GM23338 (cell line): ENCODE measurements at regions not wholly inside any gene's neighbourhood (a gene's known extent, or its start where the extent isn't known, plus 50 kb on each side); places are given as distances from the start of the nearest gene placed in this dataset.

Experiments
- ATAC-seq: fragments of 200-7000 bp; cut with Tn5 transposase; 3 replicates; pipeline ENCODE4 v1.9.1; 2020
- DNase-seq: peaks from one replicate; pipeline ENCODE4 v3.0.0-alpha.2; 2015; ENCODE audit warnings: low spot score
- H2AFZ ChIP-seq: fragments of 200-600 bp; sonication (generic); 2 replicates; pipeline ENCODE4 v1.8.0; 2016; ENCODE audit warnings: antibody characterized with exemption, mild to moderate bottlenecking, moderate library complexity
- H3F3A ChIP-seq: fragments of 200-600 bp; sonication (generic); replicated peaks from 2 replicates; pipeline ENCODE4 v1.8.0; 2017; ENCODE audit warnings: antibody characterized with exemption, mixed run types, low read depth
- H3K27ac ChIP-seq: fragments of 200-600 bp; sonication (generic); 2 replicates; pipeline ENCODE4 v1.6.1; 2016; ENCODE audit warnings: low read depth
- H3K27me3 ChIP-seq: fragments of 200-600 bp; sonication (generic); 2 replicates; pipeline ENCODE4 v1.8.0; 2016; ENCODE audit warnings: mild to moderate bottlenecking, mixed run types, moderate library complexity; ENCODE audit not compliant: insufficient read depth
- H3K36me3 ChIP-seq: fragments of 200-600 bp; sonication (generic); 2 replicates; pipeline ENCODE4 v1.8.0; 2016; ENCODE audit warnings: mild to moderate bottlenecking; ENCODE audit not compliant: insufficient read depth
- H3K4me1 ChIP-seq: fragments of 200-600 bp; sonication (generic); 2 replicates; pipeline ENCODE4 v1.8.0; 2016; ENCODE audit warnings: mild to moderate bottlenecking, moderate library complexity; ENCODE audit not compliant: insufficient read depth
- H3K4me2 ChIP-seq: fragments of 200-600 bp; sonication (generic); 2 replicates; pipeline ENCODE4 v1.7.1; 2017; ENCODE audit warnings: mixed run types
- H3K4me3 ChIP-seq: fragments of 200-600 bp; sonication (generic); 2 replicates; pipeline ENCODE4 v1.6.1; 2016; ENCODE audit warnings: mixed run types
- H3K79me2 ChIP-seq: fragments of 200-600 bp; sonication (generic); replicated peaks from 2 replicates; pipeline ENCODE4 v1.8.0; 2017; ENCODE audit warnings: mild to moderate bottlenecking; ENCODE audit not compliant: insufficient read depth
- H3K9me2 ChIP-seq: fragments of 200-600 bp; sonication (generic); 2 replicates; pipeline ENCODE4 v1.8.0; 2017; ENCODE audit not compliant: insufficient read depth
- H4K20me1 ChIP-seq: fragments of 200-600 bp; sonication (generic); replicated peaks from 2 replicates; pipeline ENCODE4 v1.8.0; 2017; ENCODE audit warnings: mild to moderate bottlenecking; ENCODE audit not compliant: insufficient read depth
- H3K27ac Mint-ChIP-seq: 2 replicates; pipeline ENCODE4 v1.8.0; 2020; ENCODE audit warnings: inconsistent platforms, mild to moderate bottlenecking, moderate library complexity, mixed read lengths
- H3K27me3 Mint-ChIP-seq: 3 replicates; pipeline ENCODE4 v1.8.0; 2022; ENCODE audit warnings: low read depth, mild to moderate bottlenecking, moderate library complexity, mixed read lengths, inconsistent platforms; ENCODE audit not compliant: insufficient read depth, poor library complexity
- H3K36me3 Mint-ChIP-seq: 3 replicates; pipeline ENCODE4 v1.8.0; 2021; ENCODE audit warnings: low read depth, mild to moderate bottlenecking, inconsistent platforms, moderate library complexity, mixed read lengths
- H3K4me1 Mint-ChIP-seq: 3 replicates; pipeline ENCODE4 v1.8.0; 2020; ENCODE audit warnings: mild to moderate bottlenecking, inconsistent platforms, mixed read lengths
- H3K4me3 Mint-ChIP-seq: 3 replicates; pipeline ENCODE4 v1.8.0; 2021; ENCODE audit warnings: moderate library complexity, mild to moderate bottlenecking, inconsistent platforms, mixed read lengths
- H3K9me3 Mint-ChIP-seq: 3 replicates; pipeline ENCODE4 v1.8.0; 2020; ENCODE audit warnings: moderate library complexity, mild to moderate bottlenecking, inconsistent platforms, mixed read lengths
- EZH2 ChIP-seq: fragments of 200-600 bp; sonication (generic); IDR thresholded peaks from one replicate; pipeline ENCODE4 v1.8.0; 2017; ENCODE audit warnings: antibody characterized with exemption, mild to moderate bottlenecking, low read depth; ENCODE audit not compliant: unreplicated experiment
- NANOG ChIP-seq: IDR thresholded peaks from 2 replicates; pipeline ENCODE4 v1.6.1; 2016; ENCODE audit warnings: antibody characterized with exemption, borderline replicate concordance
- STAT1 ChIP-seq: IDR thresholded peaks from one replicate; pipeline ENCODE4 v1.6.1; 2016; ENCODE audit warnings: antibody characterized with exemption; ENCODE audit not compliant: unreplicated experiment
- TF ChIP-seq, protein P1 (sequence below): fragments of 250-450 bp; sonication (Bioruptor Pico); IDR thresholded peaks from 2 replicates; pipeline ENCODE4 v1.5.0; 2020; ENCODE audit warnings: mild to moderate bottlenecking, moderate library complexity
- TF ChIP-seq, protein P2 (sequence below), 2 experiments: fragments of 200-600 bp in 1 of 2; sonication (generic) in 1 of 2; conservative IDR thresholded peaks; 2 replicates each; pipeline versions ENCODE4 v1.5.1 to v1.6.1; 2016 to 2017; ENCODE audit warnings: antibody characterized with exemption in 2 of 2, low read depth in 2 of 2, mild to moderate bottlenecking in 2 of 2, moderate library complexity in 1 of 2
- TF ChIP-seq, protein P3 (sequence below): IDR thresholded peaks from 2 replicates; pipeline ENCODE4 v1.6.1; 2016; ENCODE audit warnings: antibody characterized with exemption

DNA sequence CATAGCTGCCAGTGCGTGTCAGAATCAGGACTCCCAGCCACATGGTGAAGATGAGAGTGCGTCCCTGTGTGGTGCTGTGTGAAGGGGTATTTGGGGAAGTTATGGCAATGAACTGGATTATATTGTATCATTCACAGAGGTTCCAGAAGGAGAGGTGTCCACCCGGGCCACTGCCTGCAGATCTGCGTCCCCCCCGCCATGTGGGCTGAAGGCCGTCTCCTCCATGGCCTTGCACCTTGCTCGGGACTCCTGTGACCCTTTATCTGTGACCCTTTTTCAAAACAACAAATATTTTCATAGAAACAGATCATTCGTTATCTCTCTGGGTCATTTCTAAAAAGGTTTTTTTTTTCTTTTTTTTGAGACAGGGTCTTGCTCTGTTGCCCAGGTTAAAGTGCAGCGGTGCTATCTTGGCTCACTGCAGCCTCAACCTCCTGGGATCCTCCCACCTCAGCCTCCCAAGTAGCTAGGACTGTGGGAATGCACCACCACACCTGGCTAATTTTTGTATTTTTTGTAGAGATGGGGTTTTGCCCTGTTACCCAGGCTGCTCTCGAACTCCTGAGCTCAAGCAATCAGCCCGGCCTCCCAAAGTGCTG lies 120.2 kb upstream of the ERRFI1 start (continued):
- TF ChIP-seq, protein P1, sequence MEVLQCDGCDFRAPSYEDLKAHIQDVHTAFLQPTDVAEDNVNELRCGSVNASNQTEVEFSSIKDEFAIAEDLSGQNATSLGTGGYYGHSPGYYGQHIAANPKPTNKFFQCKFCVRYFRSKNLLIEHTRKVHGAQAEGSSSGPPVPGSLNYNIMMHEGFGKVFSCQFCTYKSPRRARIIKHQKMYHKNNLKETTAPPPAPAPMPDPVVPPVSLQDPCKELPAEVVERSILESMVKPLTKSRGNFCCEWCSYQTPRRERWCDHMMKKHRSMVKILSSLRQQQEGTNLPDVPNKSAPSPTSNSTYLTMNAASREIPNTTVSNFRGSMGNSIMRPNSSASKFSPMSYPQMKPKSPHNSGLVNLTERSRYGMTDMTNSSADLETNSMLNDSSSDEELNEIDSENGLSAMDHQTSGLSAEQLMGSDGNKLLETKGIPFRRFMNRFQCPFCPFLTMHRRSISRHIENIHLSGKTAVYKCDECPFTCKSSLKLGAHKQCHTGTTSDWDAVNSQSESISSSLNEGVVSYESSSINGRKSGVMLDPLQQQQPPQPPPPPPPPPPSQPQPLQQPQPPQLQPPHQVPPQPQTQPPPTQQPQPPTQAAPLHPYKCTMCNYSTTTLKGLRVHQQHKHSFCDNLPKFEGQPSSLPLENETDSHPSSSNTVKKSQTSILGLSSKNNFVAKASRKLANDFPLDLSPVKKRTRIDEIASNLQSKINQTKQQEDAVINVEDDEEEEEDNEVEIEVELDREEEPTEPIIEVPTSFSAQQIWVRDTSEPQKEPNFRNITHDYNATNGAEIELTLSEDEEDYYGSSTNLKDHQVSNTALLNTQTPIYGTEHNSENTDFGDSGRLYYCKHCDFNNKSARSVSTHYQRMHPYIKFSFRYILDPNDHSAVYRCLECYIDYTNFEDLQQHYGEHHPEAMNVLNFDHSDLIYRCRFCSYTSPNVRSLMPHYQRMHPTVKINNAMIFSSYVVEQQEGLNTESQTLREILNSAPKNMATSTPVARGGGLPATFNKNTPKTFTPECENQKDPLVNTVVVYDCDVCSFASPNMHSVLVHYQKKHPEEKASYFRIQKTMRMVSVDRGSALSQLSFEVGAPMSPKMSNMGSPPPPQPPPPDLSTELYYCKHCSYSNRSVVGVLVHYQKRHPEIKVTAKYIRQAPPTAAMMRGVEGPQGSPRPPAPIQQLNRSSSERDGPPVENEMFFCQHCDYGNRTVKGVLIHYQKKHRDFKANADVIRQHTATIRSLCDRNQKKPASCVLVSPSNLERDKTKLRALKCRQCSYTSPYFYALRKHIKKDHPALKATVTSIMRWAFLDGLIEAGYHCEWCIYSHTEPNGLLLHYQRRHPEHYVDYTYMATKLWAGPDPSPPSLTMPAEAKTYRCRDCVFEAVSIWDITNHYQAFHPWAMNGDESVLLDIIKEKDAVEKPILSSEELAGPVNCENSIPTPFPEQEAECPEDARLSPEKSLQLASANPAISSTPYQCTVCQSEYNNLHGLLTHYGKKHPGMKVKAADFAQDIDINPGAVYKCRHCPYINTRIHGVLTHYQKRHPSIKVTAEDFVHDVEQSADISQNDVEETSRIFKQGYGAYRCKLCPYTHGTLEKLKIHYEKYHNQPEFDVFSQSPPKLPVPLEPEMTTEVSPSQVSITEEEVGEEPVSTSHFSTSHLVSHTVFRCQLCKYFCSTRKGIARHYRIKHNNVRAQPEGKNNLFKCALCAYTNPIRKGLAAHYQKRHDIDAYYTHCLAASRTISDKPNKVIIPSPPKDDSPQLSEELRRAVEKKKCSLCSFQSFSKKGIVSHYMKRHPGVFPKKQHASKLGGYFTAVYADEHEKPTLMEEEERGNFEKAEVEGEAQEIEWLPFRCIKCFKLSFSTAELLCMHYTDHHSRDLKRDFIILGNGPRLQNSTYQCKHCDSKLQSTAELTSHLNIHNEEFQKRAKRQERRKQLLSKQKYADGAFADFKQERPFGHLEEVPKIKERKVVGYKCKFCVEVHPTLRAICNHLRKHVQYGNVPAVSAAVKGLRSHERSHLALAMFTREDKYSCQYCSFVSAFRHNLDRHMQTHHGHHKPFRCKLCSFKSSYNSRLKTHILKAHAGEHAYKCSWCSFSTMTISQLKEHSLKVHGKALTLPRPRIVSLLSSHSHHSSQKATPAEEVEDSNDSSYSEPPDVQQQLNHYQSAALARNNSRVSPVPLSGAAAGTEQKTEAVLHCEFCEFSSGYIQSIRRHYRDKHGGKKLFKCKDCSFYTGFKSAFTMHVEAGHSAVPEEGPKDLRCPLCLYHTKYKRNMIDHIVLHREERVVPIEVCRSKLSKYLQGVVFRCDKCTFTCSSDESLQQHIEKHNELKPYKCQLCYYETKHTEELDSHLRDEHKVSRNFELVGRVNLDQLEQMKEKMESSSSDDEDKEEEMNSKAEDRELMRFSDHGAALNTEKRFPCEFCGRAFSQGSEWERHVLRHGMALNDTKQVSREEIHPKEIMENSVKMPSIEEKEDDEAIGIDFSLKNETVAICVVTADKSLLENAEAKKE (CRISPR knock-in tag), result no peak
- TF ChIP-seq, protein P2, sequence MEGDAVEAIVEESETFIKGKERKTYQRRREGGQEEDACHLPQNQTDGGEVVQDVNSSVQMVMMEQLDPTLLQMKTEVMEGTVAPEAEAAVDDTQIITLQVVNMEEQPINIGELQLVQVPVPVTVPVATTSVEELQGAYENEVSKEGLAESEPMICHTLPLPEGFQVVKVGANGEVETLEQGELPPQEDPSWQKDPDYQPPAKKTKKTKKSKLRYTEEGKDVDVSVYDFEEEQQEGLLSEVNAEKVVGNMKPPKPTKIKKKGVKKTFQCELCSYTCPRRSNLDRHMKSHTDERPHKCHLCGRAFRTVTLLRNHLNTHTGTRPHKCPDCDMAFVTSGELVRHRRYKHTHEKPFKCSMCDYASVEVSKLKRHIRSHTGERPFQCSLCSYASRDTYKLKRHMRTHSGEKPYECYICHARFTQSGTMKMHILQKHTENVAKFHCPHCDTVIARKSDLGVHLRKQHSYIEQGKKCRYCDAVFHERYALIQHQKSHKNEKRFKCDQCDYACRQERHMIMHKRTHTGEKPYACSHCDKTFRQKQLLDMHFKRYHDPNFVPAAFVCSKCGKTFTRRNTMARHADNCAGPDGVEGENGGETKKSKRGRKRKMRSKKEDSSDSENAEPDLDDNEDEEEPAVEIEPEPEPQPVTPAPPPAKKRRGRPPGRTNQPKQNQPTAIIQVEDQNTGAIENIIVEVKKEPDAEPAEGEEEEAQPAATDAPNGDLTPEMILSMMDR (conservative IDR thresholded peaks at IDR 0.05; ENCODE audit: low read depth in 2 of 2), result no peak
- TF ChIP-seq STAT1, result no peak

DNA sequence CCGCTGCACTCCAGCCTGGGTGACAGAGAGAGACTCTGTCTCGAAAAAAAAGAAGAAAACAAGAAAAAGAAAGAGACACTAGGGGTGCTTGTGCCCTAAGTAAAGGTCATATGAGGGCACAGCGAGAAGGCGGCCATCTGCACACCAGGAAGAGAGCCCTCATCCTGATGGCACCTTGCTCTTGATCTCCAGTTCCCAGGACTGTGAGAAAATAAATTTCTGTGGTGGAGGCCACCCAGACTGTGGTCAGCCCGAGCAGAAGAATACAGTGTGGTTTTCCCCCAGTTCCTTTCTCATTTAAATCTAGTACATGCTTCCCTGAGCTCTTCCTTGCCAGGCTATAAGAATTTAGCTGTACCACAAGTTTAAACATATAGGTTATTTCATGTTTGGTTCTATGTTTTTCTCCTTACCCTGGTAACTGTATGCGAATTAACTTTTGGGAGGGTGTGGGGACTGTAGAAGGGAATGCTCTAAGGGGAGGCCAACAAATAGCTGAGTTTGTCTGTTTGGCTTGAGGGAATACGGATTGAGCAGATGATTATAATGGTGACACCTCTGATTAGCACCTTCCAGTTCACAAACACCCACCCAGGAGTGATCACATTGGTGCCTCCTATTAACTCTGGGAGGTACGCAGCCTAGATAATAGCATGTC lies 119.6 kb upstream of the ERRFI1 start:
- Mint-ChIP-seq H3K27ac (no peak overlapping the region), H3K27me3 (peaks cover 9% of the 10 kb centered on the region), H3K4me3 (no peak overlapping the region), H3K36me3 (no peaks in the 10 kb centered on the region), H3K4me1 (peaks cover 7% of the 10 kb centered on the region; the same call in 2 of the 3 replicates), H3K9me3 (no peaks in the 10 kb centered on the region; the same call in 2 of the 3 replicates)
- DNase-seq, result no peak
- Histone ChIP-seq H3K4me2 (no peak overlapping the region), H3K27ac (no peak overlapping the region), H3F3A (no peaks in the 10 kb centered on the region), H3K27me3 (no peaks in the 10 kb centered on the region), H3K79me2 (no peaks in the 10 kb centered on the region), H3K4me3 (no peak overlapping the region), H3K9me2 (0 out of 2 replicates have a peak, but pooled peaks cover 2% of the 10 kb centered on the region), H3K36me3 (no peaks in the 10 kb centered on the region), H4K20me1 (no peaks in the 10 kb centered on the region), H2AFZ (peak overlapping the region; percentile 25; the same call in 1 of the 2 replicates), H3K4me1 (no peaks in the 10 kb centered on the region)
- TF ChIP-seq NANOG (no peak), EZH2 (no peak)
- TF ChIP-seq, protein P3, sequence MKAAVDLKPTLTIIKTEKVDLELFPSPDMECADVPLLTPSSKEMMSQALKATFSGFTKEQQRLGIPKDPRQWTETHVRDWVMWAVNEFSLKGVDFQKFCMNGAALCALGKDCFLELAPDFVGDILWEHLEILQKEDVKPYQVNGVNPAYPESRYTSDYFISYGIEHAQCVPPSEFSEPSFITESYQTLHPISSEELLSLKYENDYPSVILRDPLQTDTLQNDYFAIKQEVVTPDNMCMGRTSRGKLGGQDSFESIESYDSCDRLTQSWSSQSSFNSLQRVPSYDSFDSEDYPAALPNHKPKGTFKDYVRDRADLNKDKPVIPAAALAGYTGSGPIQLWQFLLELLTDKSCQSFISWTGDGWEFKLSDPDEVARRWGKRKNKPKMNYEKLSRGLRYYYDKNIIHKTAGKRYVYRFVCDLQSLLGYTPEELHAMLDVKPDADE, result no peak
- ATAC-seq, result no peak
